ENCODE measurements at regions not wholly inside any gene's neighbourhood (a gene's known extent, or its start where the extent isn't known, plus 50 kb on each side); places are given as distances from the start of the nearest gene placed in this dataset.

DNA sequence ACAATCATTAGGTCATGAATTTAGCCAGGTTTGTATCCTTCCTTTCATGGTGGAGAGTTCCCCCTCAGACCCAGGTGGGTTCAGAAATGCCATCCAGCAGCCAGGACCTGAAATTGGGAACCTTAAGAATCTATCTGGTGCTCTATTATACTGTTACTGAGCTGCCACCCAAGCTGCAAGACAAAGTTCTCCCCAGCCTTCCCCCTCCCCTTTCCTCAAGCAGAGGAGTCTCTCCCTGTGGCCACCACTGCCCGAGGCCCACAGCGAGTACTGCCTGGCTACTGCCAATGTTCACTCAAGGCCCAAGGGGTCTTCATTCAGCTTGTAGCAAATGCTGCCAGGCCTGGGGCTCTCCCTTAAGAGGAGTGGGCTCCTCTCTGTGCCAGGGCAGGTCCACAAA is 133.8 kb downstream of the TMEM38B start:
- no peak for DNase-seq

GRCh38 chr9:105828596-105829213 is 134.4 kb downstream of the TMEM38B start:
- no peak for DNase-seq

- DNase-seq, result no peak
Measured at GRCh38 chr9:105830461-105830860, 136.1 kb downstream of the TMEM38B start.

DNA sequence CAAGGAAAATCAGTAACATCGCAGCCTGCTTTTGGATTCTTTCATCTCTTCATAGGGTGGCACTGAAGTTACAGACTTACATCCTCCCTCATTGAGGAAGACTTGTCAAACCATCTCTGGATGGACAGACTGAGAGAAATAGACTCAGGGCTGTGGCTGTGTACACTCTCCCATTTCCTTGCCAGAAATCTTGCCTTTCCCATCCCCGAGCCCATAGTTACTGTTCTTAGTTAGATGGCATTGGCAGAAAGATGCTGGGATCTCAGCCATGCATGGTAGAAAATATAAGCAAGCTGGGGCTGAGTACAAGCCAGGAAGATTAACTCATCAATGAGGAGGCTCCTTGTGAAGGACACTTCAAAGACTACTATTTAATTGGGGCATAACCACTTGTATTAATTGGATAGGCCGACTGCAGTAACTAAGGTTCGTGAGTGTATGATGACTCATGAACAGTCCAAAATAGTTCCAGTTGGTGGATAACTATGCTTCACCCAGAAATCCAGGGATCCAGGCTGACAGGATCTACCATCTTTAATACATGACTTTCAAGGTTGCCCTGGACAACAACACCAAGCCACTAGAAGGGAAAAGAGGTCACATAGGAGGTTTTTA is 137.9 kb downstream of the TMEM38B start:
- no peak for DNase-seq

DNA sequence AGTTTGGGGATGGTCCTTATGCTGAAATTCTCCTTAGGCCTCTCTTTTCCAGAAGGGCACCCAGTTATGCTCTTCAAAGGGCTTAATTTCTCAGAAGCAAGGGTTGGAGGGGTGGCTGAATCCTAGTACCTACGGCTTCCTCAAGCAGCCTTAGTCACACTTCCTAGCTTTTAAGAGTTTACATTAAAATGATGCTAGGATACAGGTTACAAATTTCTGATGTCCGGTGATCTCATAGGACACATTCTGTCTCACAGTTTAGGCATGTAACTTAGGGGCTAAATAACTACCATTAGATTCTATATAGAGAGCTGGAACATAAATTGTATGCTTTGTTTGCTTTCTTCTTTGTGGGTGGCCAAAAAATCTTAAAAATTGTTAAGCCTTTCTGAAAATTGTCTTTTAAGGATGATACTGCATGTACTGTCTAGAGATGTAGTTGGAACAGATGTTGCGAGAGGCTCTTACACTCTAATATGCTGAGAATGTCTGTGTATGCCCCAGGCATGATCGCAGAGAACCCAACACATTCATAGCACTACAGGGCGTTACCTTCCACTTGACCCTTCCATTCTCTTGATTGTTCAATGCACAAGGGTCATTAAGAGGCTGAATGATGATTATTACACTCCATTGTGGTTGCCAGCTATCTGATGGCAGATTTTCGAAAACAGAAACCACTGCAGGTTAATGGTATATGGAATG is 139.1 kb downstream of the TMEM38B start:
- DNase-seq, result no peak

DNA sequence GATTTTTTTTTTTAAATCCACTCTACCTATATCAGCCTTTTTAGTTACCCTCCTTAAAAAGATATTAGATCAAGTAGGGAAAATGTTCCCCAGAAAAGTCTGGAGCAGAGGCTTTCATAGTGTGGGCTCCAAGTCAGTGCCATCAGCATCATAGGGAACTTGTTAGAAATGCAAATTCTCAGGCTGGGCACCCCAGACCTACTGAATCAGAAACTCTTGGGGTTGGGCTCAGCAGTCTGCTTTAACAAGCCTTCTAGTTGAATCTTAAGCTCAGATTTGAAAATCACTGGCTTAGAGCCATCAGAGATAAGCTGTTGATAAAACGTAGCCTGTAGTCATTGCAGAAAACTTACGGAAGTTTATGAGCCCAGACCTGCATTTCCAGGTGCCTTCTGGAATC is 140.1 kb downstream of the TMEM38B start:
- no peak for DNase-seq

DNA sequence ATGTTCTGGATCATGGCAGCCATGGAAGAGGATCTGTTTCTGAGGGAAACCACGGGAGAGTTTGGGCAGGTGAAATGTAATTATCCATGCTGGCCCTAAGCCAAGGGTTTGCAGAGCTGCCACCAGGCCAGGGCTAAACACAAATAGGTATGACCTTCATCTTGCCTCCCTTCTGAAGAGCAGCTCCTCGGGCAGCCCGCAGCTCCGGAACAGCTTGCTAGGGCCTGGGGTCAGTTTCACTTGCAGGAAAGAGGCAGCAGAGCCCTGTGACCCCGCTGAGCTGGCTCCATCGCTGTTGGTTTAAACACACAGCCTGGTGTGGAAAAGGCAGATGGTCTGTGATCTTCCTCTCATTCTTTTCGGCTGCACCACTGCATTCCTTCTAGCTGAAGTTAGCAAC is 141.4 kb downstream of the TMEM38B start:
- no peak for DNase-seq

DNA sequence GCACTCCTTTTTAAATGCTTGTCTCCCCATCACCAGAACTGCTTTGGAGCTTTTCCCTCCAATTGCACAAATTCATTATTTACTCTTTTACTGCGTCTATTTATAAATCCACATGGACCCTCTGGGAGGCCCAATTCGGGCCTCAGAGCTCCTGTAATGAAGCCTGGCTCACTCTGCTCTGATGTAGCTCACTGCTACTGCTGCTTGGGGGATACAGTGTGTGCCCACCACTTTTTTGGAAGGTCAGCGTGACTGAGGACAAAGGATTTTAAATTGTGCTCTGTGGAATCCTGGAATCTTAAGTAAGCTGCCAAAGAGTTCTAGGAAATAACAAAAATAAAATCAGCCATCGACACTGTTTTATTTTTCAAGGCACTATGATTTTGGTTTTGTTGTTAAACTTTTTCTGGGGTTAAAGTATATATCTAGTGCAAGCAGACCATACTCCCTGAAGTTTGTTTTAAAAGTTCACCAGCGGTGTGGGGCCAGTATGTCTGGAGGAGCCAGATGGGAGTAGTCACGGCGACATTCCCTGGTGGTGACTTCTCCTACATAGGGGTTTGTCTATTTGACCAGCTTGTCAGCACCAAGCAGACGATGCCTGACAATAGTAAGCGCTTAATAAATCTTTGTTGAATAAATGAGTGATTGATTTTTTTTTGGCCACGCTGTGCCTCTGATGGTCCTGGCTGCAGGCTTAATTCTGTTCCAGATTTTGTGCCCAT is 142.8 kb downstream of the TMEM38B start:
- DNase-seq, result no peak

GRCh38 chr9:105841562-105841961 is 147.2 kb downstream of the TMEM38B start:
- no peak for DNase-seq

DNA sequence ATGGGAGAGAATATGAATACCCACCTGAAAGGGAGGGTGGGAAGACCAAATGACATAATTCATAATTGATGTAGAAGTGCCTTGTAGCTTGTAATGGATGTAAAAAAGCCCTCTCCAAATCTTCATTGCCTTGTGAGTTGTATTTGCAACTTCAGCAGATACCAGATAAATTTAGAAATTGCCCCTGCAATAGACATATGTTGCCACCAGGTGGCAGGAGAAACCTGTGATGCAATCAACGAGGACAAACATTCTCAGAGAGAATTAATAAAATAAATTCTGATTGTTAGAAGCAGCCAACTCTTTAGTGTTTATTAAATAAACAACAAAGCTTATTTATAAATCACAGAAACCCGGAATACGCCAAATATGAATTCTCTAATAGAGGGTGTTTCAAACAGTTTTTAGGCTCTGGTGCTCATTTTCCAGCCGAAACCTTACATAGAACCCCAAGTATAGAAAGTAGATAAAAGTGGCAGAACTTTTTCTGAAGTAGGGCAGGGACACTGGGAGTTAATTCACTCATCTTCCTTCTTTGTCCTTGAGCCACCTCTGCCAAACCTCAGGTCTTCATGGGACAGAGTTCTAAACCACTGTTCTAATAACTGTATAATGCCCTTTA is 147.8 kb downstream of the TMEM38B start:
- no peak for DNase-seq

DNA sequence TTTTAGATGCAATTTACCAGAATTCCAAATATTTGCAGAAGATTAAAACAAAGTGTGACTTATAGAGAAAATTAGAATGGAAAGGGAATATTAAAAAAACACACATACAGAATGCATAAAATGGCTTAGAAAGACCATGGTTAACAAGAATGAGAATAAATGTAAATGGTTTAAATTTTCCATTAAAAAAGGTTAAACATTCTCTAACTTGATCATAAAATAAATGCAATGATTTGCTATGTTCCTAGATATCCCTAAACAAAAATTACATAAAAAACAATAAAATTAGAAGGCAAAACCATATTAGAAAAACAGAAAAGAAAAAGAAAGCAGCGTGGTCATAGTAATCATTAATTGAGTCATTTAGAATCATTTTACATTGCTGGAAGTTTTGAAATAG is 152.5 kb downstream of the TMEM38B start:
- DNase-seq, result no peak

DNA sequence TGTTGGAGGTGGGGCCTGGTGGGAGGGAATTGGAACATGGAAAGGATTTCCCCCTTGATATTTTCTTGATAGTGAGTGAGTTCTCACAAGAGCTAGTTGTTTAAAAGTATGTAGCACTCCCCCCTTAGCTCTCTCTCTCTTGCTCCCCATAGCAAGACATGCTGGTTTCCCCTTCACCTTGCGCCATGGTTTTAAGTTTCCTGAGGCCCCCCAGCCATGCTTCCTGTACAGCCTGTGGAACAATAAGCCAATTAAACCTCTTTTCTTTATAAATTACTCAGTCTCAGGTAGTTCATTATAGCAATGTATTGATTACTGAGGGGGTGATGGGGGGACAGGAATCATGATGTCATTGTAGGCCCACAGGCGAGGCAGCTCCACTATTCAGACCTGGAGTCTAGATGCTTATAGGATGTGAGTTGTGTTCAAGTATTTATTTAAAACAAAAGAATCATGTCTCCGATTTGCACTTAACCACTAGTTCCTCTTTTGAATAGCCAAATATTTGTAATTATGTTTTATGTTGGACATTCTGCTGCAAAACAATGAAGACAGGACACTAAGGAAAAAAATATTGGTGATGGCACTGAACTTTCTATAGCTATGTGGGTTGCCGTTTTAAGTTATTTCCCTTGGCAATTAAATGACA is 156.6 kb downstream of the TMEM38B start:
- DNase-seq, result no peak

- DNase-seq, result no peak
Measured at GRCh38 chr9:105854026-105854782, 159.9 kb downstream of the TMEM38B start.

- DNase-seq, result no peak
Measured at GRCh38 chr9:105854783-105855724, 160.7 kb downstream of the TMEM38B start.

DNA sequence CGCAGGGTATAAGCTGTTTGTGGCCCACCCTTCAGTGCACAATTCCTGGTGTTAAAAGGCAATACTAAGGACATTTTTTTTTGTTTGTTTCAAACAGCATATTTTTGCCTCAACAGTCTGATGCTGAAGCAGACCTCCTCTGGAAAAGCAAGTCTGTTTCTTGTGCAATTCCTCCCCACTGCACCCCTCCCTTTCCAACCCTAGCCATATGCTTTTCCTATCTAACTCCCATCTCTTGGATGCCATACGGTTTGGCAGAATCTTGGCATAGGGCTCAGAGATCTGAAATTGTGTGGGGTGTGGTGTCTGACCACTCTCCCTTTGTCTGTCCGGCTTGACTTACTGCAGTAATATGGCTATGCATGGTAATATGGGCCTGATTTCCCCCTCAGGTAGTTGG is 161.6 kb downstream of the TMEM38B start:
- no peak for DNase-seq

DNA sequence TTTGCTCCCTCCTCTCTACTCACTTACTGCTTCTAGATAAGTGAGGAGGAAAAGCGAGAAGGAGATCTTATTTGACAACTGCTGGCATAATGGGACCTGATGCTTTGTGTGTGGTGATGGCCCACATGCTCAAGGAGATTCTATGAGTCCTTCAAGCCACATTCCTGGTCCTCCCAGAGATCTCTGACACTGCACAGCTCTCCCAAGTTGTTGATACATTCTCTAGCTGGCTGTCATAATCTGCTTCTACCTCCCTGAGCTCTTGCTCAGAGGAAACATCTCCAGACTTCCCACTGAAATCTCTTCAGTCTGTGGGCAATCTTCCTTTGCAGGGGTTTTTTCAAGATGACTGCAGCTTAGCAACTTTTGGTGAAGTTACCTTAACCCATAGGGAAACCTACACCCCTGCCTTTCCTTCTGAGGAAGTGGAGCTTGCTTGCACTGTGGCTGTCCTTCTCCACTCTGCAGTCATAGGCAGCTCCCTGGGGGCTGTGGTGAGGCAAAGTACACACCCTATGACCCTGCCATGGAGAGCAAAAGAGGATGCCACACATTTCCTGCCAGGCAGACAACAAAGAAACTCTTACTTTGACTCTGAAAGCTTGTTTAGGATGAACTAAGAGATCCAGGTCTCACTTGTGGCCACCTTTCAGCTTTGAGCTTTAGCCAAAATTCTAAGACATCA is 163.8 kb downstream of the TMEM38B start:
- no peak for DNase-seq

GRCh38 chr9:105858877-105859276 is 164.5 kb downstream of the TMEM38B start:
- no peak for DNase-seq

GRCh38 chr9:105859428-105860091 is 165.2 kb downstream of the TMEM38B start:
- DNase-seq, result no peak

GRCh38 chr9:105860516-105860915 is 166.2 kb downstream of the TMEM38B start:
- no peak for DNase-seq

GRCh38 chr9:105861972-105862371 is 167.6 kb downstream of the TMEM38B start:
- no peak for DNase-seq
